Ovary (tissue), 3 donors: ENCODE measurements at regions not wholly inside any gene's neighbourhood (a gene's known extent, or its start where the extent isn't known, plus 50 kb on each side); places are given as distances from the start of the nearest gene placed in this dataset.

ENCODE experiments used
- EP300 ChIP-seq: sonication (generic); formaldehyde crosslinking; IDR thresholded peaks from one replicate; pipeline ENCODE4 v1.6.1; 2017; ENCODE audit warnings: antibody characterized with exemption
- POLR2A ChIP-seq: fragments of 450-650 bp; IDR thresholded peaks from one replicate; pipeline ENCODE4 v1.6.1; 2017; ENCODE audit warnings: antibody characterized with exemption, mild to moderate bottlenecking, moderate library complexity
- TF ChIP-seq, protein P1 (sequence below), 3 donors: fragments of 450-650 bp in 2 of 3; fragments of 200-600 bp in 1 of 3; IDR thresholded peaks; one replicate each; pipeline versions ENCODE4 v1.5.1 to v1.8.0; 2016 to 2022; ENCODE audit warnings: antibody characterized with exemption in 3 of 3, mild to moderate bottlenecking in 1 of 3
- donor health status: DM: no; HTN: no; CAD: no.

DNA sequence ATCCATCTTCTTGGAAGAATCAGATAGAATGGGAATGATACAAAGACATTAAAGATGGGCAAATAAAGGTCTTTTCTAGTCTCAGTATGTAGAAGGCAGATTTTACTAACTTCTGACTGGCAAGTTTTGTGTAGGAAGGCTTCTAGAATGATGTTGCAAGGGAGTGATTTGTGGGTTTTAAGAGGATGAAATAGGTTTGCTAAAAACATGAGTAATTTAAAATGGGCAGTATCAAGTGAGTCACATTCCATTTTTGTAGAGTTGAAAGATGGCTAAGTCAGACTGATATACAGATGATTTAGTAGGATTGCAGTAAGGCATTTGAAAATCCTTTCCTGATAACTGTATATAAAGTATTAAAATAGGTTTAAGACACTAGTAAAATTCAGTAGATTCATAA, 777.4 kb downstream of the SORCS1 start:
- TF ChIP-seq POLR2A (no peak), EP300 (no peak)
- TF ChIP-seq, protein P1, sequence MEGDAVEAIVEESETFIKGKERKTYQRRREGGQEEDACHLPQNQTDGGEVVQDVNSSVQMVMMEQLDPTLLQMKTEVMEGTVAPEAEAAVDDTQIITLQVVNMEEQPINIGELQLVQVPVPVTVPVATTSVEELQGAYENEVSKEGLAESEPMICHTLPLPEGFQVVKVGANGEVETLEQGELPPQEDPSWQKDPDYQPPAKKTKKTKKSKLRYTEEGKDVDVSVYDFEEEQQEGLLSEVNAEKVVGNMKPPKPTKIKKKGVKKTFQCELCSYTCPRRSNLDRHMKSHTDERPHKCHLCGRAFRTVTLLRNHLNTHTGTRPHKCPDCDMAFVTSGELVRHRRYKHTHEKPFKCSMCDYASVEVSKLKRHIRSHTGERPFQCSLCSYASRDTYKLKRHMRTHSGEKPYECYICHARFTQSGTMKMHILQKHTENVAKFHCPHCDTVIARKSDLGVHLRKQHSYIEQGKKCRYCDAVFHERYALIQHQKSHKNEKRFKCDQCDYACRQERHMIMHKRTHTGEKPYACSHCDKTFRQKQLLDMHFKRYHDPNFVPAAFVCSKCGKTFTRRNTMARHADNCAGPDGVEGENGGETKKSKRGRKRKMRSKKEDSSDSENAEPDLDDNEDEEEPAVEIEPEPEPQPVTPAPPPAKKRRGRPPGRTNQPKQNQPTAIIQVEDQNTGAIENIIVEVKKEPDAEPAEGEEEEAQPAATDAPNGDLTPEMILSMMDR (IDR thresholded peaks at IDR 0.05): no peak
